DMS79 (cell line): ENCODE measurements at regions not wholly inside any gene's neighbourhood (a gene's known extent, or its start where the extent isn't known, plus 50 kb on each side); places are given as distances from the start of the nearest gene placed in this dataset.

ENCODE experiments used
- DNase-seq: peaks from one replicate; lab custom pipeline; 2025; lab: John Stamatoyannopoulos, UW

DNA sequence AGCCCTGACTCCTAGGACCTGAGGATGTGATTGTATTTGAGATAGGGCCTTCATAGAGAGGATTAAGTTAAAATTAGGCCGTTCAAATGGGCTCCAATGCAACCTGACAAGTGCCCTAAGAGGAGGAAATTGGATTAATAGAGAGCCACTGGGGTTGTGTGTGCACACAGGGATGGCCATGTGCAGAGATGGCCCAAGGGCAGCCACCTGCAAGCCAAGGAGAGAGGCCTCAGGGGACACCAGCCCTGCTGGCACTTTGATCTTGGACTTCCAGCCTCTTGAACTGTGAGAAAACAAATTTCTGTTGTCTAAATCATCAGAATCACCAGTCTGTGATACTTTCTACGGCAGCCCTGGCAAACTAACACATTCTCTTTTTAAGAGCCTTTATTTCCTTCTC, 598.8 kb downstream of the UTRN start:
- DNase-seq: no peak

DNA sequence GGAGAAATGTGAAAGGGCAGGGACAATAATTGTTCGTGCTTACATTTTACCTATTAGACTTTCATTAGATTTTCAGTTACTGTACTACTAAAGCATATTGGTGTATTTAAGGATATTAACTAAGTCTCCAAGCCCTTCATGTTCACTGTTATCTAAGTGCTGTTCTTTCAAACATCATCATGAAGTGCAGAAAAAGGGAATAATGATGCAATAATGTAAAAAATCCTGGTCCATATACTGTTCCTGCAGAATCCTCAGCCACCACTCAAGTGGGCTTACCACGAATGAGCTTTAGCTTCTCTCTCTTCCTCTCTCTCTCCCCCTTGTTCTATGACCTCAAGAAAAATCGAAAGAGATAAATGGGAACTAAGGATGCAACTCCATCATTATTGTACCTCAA, 600.7 kb downstream of the UTRN start:
- DNase-seq: no peak

DNA sequence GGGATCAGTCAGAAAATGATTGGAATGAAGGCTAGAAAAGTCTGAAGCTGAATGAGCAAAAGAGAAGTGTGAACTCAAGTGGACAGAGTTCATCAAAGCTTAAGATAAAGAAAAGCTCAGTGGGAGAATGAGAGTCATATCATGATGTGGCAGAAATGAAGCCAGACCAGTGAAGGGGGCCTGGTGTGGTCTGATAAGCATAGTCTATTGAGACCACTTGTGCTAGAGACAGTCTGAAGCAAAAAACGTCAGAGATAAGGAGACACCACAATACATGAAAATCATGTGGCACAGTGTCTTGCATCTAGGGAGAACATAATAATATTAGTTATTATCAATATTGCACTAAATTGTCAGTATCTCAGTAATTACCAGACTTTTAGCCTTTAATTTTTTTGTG, 601.5 kb downstream of the UTRN start:
- DNase-seq: no peak

DNA sequence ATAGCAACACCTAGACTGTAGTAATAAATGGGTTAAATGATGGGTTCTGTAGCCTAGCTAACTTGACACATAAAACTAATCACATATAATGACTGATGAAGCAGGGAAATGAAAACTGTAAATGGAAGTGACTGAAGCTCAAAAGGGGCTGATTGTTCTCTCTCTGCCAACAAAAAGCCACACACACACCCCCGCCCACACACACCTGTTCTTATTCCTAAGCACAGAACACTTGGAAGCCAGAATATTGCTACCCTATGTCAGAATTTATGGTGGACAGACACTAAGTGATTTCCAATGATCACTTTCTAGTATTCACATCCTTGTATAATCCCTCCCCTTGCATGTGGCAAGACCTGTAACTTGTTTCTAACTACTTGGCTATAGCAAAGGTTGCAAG, 603.5 kb downstream of the UTRN start:
- no peak for DNase-seq

DNA sequence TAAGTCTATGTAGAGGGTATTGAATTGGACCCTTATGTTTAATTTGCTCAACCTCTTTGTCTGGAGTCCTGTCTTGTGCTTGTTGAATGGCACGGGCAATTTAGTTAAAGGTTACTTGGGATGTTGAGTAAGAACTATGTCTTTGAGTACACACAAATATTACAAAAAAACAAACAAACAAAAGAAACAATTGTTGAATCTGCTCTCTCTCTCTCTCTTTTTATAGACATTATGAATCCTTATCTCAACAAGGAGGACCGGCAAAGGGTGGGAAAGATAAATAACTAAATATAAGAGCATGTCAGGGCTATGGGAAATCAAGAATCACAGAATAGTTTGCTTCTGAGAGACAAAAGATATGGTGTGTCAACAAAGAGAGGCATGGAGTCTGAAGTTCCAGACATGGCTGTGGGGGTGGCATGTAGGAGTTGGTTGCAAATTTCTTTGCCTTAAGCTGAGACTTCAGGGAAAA, 608.6 kb downstream of the UTRN start:
- no peak for DNase-seq

DNA sequence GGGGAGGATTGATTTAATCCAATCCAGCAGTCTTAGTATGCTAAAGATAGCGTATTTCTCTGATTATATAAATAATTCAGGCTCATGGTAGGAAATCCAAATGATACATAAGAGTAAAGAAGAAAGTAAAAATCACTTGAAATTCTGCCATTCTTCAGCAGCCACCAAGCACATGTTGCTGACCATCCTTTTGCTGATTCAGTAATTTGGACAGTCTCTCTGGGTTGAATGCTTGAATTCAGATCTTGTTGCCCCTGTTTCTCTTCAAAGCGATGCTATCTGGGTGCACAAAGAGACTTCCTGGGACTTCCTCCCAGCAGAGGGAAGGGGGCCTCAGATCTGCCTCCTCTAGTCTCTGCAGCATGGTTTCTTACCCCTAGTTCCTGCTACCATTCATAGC, 609.1 kb downstream of the UTRN start:
- DNase-seq: no peak

DNA sequence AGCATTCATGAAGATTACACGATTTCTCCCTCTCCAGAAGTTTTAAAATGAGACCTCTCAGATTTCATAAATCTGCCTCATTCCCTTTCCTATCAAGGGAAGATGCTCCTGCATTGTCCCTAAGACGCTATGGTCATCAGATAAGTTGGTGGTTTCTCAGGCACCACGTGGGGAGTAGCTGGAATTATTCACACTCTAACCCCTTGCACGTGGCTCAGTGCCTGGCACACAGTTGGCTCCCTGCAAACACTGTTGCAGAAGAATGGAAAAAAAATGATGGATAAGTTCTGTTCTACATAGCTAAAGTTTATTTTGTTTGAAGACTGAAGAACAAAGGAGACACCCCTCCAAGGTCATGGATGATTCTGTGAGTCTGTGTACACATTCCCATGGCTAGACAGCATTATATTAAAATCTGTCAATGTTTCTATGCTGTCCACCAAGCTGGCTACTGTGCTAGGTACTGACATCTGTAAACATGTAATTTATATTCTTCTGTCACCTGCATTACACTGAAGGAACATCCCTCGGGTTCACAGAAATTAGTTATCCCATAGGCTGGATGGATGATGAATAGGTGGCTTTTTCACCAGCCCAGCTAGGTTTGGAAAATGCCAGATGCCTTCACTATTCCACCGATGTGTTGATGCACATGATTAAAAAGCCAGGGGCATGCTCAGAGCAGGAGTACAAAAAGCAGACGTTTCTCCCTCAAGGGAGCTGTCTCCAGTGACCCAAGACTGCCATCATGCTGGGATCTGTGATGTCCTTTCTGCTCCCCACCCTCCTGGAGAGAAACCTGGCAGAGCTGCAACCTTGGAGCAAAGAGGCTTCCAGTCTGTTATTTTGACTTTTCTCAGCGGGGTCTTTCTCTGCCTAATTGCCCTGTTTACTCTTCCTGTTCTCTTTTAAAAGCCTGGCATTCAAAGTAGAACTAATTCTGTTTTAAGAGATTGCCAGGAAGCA, 610.5 kb downstream of the UTRN start:
- DNase-seq: no peak

DNA sequence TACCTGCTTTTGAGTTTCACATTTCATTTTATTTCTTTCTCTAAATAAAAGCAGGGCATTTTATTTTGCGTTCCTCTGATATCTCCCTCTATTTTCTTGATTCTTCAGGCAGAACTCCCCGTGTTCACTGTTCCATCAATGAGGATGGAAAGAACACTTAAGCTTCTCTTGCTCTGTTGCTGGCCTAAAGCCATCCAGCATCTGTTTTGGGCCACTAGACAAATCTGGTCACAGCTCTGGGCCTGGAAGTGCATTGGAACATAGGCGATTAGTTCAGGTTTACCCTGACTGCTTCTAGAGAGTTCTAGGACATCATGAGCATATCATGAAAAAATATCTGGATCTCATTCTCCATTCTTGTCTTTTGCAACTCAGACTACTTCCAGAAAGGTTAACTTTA, 611.2 kb downstream of the UTRN start:
- DNase-seq: no peak

DNA sequence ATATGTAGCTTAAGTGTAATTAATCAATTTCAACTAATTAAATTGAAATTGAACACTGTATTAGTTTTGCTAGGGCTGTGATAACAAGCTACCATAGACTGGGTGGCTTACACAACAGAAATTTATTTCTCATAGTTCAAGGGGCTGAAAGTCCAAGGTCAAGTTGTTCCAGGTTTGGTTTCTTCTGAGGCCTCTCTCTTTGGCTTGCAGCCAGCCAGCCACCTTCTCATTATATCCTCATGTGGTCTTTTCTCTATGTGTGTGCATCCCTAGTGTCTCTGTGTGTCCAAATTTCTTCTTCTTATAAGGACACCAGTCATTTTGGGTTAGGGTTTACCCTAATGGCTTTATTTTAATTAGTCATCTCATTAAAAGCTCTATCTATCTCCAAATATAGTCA, 611.7 kb downstream of the UTRN start:
- no peak for DNase-seq

DNA sequence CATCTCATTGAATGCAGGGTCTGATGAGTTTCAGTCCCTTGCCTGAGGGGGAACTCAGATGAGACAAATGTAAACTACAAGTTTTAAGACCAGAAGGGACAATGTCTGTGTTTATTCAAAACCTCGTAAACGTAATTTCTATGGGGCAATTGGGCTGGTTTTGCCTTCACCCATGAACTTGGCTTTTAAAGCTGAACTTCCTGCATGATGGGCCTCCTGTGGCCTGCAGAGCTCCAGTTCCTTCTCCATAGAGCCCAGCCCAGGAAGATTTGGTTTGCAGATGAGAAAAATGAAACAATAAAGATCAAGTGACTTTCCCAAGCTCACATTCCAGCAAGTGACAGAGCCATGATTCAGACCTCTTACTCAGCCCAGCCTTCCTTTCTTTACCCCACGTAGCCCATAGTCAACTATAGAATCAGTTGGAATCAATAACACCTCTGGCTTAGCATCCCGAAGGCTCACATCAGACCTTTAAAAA, 612.3 kb downstream of the UTRN start:
- DNase-seq: no peak

DNA sequence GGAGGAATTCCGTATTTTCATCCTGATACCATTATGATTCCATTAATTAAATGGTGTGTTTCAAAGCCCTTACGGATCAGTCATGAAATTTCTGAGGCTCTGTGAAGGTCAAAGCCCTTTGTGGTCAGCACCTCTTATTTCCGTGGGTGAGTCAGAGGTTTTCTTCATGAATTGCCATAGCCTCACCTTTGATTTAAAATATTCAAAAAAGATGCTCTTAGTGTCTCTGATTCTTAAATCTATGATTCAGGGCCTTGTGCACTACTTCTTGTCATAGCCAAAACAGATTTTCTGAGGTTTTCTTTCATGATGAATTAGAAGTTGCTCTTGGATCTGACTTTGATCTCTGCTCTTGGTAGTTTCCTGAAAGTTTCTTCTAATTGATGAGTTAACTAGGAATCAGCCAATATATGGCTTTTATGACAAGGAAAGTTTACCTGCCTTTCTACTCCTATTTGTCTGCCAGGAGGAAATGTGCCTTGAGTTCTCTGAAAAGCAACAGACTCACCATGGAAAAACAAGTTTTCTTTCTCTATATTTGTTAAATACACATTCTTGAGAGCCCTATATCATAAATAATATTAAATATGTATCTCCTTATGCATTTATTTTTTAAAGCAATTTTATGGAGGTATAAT, 613.0 kb downstream of the UTRN start:
- DNase-seq: no peak

DNA sequence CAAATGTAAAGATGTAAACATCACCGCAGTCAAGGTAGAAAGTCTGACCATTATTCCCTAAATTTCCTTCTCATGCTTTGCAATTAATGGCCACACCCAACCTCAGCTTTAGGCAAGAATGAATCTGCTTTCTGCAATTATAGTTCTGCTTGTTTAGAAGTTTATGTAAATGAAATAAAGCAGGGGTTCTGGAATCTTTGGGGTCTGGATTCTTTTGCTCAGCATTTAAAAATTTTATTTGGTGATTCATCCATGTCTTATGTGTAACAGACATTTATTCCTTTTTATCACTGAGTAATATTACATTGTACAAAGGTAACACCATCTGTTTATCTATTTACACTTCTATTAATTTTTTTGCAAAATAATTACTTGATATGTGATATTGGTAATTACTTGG, 613.6 kb downstream of the UTRN start:
- no peak for DNase-seq

DNA sequence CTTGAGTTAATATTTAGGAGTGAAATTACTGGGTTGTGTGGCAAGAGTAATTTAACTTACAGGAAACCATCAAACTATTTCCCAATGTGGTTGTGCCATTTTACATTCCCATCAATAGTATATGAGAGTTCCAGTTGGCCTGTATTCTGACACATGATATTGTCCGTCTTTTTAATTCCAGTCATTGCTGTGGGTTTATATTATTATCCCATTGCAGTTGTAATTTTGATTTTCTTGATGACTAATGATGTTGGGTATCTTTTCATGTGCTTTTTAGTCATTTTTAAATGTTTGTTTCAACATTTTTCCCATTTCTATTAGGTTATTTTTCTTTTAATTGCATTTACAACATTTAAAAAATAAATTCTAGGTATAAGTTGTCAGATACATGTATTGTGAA, 614.0 kb downstream of the UTRN start:
- DNase-seq: no peak

DNA sequence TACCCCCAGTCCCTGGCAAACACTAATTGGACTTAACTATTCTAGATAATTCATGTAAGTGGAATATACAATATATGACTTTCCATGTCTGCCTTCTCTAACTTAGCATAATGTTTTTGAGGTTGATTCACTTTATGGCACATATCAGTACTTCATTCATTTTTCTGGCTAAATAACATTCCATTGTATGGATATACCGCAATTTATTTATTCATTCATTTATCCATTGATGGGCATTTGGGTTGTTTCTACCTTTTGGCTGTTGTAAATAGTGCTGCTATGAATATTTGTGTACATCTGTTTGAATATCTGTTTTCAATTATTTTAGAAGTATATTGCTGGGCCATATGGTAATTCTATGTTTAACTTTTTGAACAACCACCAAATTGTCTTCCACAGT, 616.3 kb downstream of the UTRN start:
- DNase-seq: no peak

DNA sequence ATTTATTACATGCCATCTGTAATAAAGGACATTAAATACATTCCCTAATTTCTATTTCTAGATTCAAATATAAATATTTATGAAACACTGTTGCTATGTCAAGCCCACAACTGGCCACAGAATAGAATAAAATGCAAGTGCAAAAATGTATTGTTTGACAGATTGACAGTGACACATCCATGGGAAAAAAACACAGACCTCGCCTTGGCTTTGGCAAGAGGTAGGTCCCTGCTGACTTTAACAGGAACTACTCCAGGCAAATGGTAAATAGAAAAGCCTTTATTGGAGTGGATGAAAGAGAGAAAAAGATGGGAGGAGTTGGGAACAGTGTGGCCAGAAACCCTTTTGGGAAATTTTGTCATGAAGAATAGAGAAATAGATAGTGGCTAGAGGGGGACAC, 622.9 kb downstream of the UTRN start:
- DNase-seq: no peak

DNA sequence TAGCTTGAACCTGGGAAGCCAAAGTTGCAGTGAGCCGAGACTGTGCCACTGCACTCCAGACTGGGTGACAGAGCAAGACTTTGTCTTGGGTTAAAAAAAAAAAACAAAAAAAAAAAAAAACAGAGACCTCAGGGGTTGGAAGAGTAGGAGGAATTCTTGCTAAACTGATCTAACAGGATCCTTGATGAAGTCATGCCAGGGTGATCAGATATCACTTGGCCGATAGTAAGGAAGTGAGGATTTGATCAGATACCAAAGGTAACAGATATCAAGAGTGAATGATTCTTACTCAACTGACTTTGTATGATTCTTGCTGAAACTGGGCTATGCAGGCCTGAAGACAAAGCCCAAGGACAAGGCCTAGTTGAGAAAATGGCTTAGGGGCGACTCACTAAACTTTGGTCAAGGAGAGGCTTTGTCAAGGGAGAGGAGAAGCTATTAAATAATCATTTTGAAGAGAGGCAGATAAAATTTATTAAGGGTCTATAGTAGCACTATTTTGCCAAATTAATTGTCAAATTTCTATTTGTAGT, 624.7 kb downstream of the UTRN start:
- no peak for DNase-seq

DNA sequence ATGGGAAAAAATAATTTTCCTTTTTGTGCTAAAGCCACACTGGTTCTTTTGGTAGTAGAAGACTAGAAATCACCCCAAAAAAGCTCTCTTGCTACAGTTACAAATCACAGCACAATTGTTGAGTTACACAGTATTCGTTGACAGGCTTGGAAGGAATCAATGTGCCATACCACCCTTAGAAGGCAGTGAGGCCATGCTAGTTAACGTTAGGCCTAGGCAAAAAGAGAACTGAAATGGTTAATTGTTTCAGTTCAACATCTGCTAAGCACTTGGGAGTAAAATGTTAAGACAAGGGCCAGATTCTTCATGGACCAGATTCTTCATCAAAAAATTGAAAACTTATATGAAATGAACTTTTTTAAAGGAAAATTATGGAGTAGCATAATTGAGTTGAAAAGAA, 626.2 kb downstream of the UTRN start:
- no peak for DNase-seq

DNA sequence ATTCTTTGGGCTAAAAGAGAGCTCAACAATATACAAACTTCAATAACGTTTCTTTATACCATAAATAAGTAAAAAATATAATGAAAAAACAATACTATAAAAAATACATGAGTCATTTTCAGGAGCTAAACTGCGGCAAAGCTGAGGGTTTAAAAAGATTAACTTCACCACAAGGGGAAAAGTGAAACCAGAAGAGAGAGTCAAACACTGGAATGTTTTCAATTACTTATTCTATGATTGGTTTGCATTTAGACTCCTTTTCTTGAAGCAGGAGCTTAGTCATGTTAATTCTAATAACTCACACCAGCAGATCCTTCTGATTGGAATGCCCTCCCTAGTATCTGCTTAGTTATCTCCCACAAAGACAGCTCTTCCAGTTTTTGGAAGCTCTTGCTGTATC, 627.3 kb downstream of the UTRN start:
- DNase-seq: no peak

DNA sequence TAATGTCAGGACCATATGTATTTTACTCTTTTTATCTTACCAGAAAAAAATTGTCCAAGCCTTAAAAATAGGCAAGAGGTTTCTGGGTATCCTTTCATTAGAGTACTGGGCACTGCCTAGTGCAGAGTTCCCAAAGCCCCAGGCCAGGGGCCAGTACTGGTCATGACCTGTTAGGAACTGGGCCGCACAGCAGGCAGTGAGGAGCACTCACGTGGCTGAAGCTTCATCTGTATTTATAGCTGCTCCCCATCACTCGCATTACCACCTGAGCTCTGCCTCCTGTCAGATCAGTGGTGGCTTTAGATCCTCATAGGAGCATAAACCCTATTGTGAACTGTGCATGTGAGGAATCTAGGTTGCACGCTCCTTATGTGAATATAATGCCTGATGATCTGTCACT, 632.9 kb downstream of the UTRN start:
- DNase-seq: no peak

DNA sequence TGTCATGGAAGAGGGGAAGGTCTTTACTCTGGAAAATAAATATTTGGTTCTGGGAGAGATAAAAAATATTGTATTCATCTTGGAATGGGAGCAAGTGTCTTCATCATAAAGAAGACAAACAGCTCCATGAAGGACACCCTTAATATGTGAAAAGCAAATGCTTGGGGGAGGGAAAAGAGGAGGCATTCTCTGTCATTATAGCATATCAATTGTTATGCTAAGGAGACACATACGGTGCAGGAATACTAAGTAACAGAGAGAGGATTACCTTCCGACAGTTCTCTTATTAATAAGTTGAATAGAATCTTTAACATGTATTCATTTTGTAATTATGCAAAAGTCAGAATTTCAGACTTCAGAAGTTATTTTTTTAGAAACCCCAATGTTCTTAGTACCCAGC, 634.4 kb downstream of the UTRN start:
- no peak for DNase-seq

DNA sequence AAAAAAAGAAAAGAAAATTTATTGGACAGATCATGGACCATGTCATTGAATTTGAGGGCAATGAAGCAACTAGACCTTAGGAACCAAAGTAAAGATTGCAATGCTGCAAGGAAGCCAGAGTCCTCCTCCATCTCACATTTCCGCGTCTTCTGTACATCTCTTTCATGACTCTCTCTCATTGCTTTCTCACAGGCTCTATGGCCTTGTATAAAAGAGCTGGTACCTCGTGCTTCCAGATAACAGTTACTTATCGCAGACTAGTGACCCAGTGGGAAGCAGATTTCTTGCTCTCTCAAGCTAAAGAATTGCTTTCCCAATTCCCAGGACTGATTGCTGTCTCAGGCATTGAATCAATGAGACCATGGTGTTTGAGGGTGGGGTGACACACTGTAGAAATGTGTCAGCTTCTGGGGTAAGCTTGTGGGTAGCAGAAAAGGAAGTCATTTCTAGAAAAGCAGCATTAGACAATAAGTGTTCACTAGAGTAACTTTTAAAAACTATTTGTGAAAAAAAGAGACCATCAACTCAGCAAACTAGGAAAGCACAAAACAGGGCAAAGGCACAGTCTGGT, 635.3 kb downstream of the UTRN start:
- no peak for DNase-seq

DNA sequence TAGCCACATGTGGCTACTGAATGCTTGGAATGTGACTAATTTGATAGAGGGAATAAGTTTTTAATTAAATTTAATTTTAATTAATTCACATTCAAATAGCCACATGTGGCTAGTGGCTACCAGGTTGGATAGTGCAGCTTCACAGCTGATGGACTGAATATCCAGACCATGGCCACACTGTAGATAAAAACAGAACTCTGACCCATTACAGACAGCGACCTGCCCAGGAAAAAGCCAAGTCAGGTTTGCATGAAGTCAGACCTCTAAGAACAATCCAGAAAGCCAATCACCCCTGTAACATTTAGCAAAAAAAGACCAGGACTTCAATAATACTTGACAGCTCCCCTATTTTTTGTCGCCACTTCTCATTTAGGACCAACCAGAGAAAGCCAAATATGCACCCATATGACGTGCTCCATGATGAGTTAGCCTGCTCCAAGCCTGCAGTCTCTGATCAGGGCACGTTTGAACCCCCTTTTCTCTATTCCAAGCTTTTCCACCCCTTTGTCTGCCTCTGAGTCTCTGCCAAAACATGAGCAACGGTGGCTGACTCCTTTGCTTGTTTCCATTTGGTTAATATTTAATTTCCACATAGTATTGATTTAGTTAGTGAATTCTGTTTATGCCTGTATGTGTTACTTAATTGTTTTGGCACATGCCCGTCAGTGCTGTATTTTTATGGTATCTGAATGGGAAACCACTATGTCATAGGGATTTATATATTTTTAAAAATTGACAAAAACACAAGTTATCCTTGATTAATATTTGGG, 636.3 kb downstream of the UTRN start:
- no peak for DNase-seq
